CD4-positive, CD25-positive, alpha-beta regulatory T cell (primary cell): ENCODE measurements at regions not wholly inside any gene's neighbourhood (a gene's known extent, or its start where the extent isn't known, plus 50 kb on each side); places are given as distances from the start of the nearest gene placed in this dataset.
"Not testable (repeated sequence)": the region's sequence is repeated elsewhere in the genome, so short reads cannot be mapped to it uniquely, and the experiment has no call there.

Source experiments
- ATAC-seq, 2 donors: fragments of 150-1000 bp; cut with Tn5 transposase; one replicate each; pipeline ENCODE4 v1.10.0; 2021; ENCODE audit warnings: low read depth in 2 of 2, moderate number of reproducible peaks in 2 of 2, moderate library complexity in 1 of 2
- DNase-seq, 3 donors: peaks; one replicate each; pipeline versions ENCODE4 v3.0.0 to v3.0.0-alpha.2; 2012 to 2022; ENCODE audit warnings: mixed read lengths in 1 of 3
- H3K27ac ChIP-seq: one replicate; pipeline ENCODE4 v1.7.0; 2013; ENCODE audit warnings: mild to moderate bottlenecking, low read length; ENCODE audit not compliant: insufficient read depth, poor library complexity, severe bottlenecking
- H3K27me3 ChIP-seq: one replicate; pipeline ENCODE4 v1.7.0; 2013; ENCODE audit warnings: low read length; ENCODE audit not compliant: control insufficient read depth, insufficient read depth
- H3K36me3 ChIP-seq: one replicate; pipeline ENCODE4 v1.7.0; 2013; ENCODE audit warnings: mild to moderate bottlenecking, low read length, moderate library complexity; ENCODE audit not compliant: control insufficient read depth, insufficient read depth
- H3K4me1 ChIP-seq: 2 replicates; pipeline ENCODE4 v1.7.0; 2013; ENCODE audit warnings: mild to moderate bottlenecking, low read length; ENCODE audit not compliant: insufficient read depth, control insufficient read depth, poor library complexity, severe bottlenecking
- H3K4me3 ChIP-seq: one replicate; pipeline ENCODE4 v1.7.0; 2013; ENCODE audit warnings: low read depth, mild to moderate bottlenecking, low read length, moderate library complexity
- H3K9me3 ChIP-seq, 2 experiments: 1 replicate in 1 of 2; 2 replicates in 1 of 2; pipeline ENCODE4 v1.7.0; 2013; ENCODE audit warnings: low read length in 2 of 2, mild to moderate bottlenecking in 1 of 2, moderate library complexity in 1 of 2; ENCODE audit not compliant: control insufficient read depth in 2 of 2
- H3K27ac Mint-ChIP-seq, 3 donors: one replicate each; pipeline ENCODE4 v1.8.0; 2020 to 2022; ENCODE audit warnings: mild to moderate bottlenecking in 3 of 3, mixed read lengths in 3 of 3, moderate library complexity in 2 of 3
- H3K27me3 Mint-ChIP-seq: one replicate; pipeline ENCODE4 v1.8.0; 2022; ENCODE audit warnings: mild to moderate bottlenecking, mixed read lengths
- H3K36me3 Mint-ChIP-seq: one replicate; pipeline ENCODE4 v1.8.0; 2020; ENCODE audit warnings: mixed read lengths
- H3K4me1 Mint-ChIP-seq, 4 donors: one replicate each; pipeline ENCODE4 v1.8.0; 2020 to 2022; ENCODE audit warnings: mixed read lengths in 4 of 4, mild to moderate bottlenecking in 1 of 4
- H3K4me3 Mint-ChIP-seq, 4 donors: one replicate each; pipeline ENCODE4 v1.8.0; 2020 to 2022; ENCODE audit warnings: mild to moderate bottlenecking in 4 of 4, mixed read lengths in 4 of 4, moderate library complexity in 3 of 4
- H3K9me3 Mint-ChIP-seq, 7 donors: one replicate each; pipeline ENCODE4 v1.8.0; 2020 to 2022; ENCODE audit warnings: mixed read lengths in 7 of 7, mild to moderate bottlenecking in 3 of 7, moderate library complexity in 2 of 7

GRCh38 chr7:38331853-38332595 is 58.6 kb upstream of the TARP start:
- peaks cover 0 to 41% (median 3%) of the 10 kb centered on the region in 4 donors for H3K4me1 Mint-ChIP-seq
- H3K9me3 ChIP-seq, H3K4me3 ChIP-seq, H3K36me3 ChIP-seq, H3K4me3 Mint-ChIP-seq, H3K27ac ChIP-seq, DNase-seq, H3K9me3 Mint-ChIP-seq, ATAC-seq, H3K4me1 ChIP-seq, H3K27me3 Mint-ChIP-seq, H3K36me3 Mint-ChIP-seq, H3K27me3 ChIP-seq: not testable (repeated sequence)
- peak overlapping the region in 1 of 3 donors; percentile 48 for H3K27ac Mint-ChIP-seq

- Mint-ChIP-seq H3K27me3 (no peaks in the 10 kb centered on the region), H3K27ac (peak overlapping the region in 2 of 3 donors; percentile 75 to 87), H3K4me3 (peak overlapping the region in 1 of 4 donors; percentile 31), H3K36me3 (no peaks in the 10 kb centered on the region), H3K4me1 (peaks cover 0 to 38% (median under 1%) of the 10 kb centered on the region in 4 donors), H3K9me3 (no peaks in the 10 kb centered on the region)
- peak in 1 of 2 donors; percentile 31 for ATAC-seq
- no peak overlapping the region for H3K4me3 ChIP-seq
- no peak overlapping the region for H3K27ac ChIP-seq
- no peaks in the 10 kb centered on the region for H3K27me3 ChIP-seq
- no peak for DNase-seq
- H3K4me1 ChIP-seq, result peaks cover 3% of the 10 kb centered on the region
- no peaks in the 10 kb centered on the region for H3K9me3 ChIP-seq
- H3K36me3 ChIP-seq, result no peaks in the 10 kb centered on the region
These were observed 57.6 kb upstream of the TARP start for GRCh38 chr7:38330861-38331621.

GRCh38 chr7:38330039-38330438 is 56.6 kb upstream of the TARP start:
- Mint-ChIP-seq H3K4me1 (peaks cover 0 to 28% (median 0%) of the 10 kb centered on the region in 4 donors), H3K27ac (peak overlapping the region in 2 of 3 donors; percentile 43 to 83), H3K27me3 (no peaks in the 10 kb centered on the region), H3K9me3 (no peaks in the 10 kb centered on the region), H3K4me3 (no peak overlapping the region), H3K36me3 (no peaks in the 10 kb centered on the region)
- Histone ChIP-seq H3K27me3 (no peaks in the 10 kb centered on the region), H3K36me3 (no peaks in the 10 kb centered on the region), H3K27ac (no peak overlapping the region), H3K4me3 (no peak overlapping the region), H3K9me3 (no peaks in the 10 kb centered on the region), H3K4me1 (no peaks in the 10 kb centered on the region)
- peak in 1 of 3 donors; percentile 25 for DNase-seq
- ATAC-seq, result peak; percentile 40 to 56

- no peak overlapping the region for H3K27ac ChIP-seq
- no peaks in the 10 kb centered on the region for H3K9me3 ChIP-seq
- H3K36me3 Mint-ChIP-seq, result no peaks in the 10 kb centered on the region
- H3K9me3 Mint-ChIP-seq, result no peaks in the 10 kb centered on the region
- H3K27ac Mint-ChIP-seq, result no peak overlapping the region
- no peak overlapping the region for H3K4me3 ChIP-seq
- H3K4me1 Mint-ChIP-seq, result peaks cover 0 to 27% (median 0%) of the 10 kb centered on the region in 4 donors
- DNase-seq (no peak), ATAC-seq (no peak)
- no peaks in the 10 kb centered on the region for H3K27me3 Mint-ChIP-seq
- H3K4me3 Mint-ChIP-seq, result no peak overlapping the region
- H3K4me1 ChIP-seq, result no peaks in the 10 kb centered on the region
- no peaks in the 10 kb centered on the region for H3K27me3 ChIP-seq
- H3K36me3 ChIP-seq, result no peaks in the 10 kb centered on the region
These were observed 55.9 kb upstream of the TARP start for GRCh38 chr7:38329340-38329739.

- Mint-ChIP-seq H3K4me1 (peaks cover 0 to 27% (median 0%) of the 10 kb centered on the region in 4 donors), H3K36me3 (no peaks in the 10 kb centered on the region), H3K4me3 (no peak overlapping the region), H3K27ac (no peak overlapping the region), H3K9me3 (no peaks in the 10 kb centered on the region), H3K27me3 (no peaks in the 10 kb centered on the region)
- Histone ChIP-seq H3K9me3 (no peaks in the 10 kb centered on the region), H3K27ac (no peak overlapping the region), H3K4me1 (no peaks in the 10 kb centered on the region), H3K27me3 (no peaks in the 10 kb centered on the region), H3K4me3 (no peak overlapping the region), H3K36me3 (no peaks in the 10 kb centered on the region)
- DNase-seq, result no peak
- ATAC-seq, result no peak
These were observed 55.4 kb upstream of the TARP start for GRCh38 chr7:38328814-38329213.

GRCh38 chr7:38327637-38328036 is 54.2 kb upstream of the TARP start:
- Histone ChIP-seq H3K9me3 (no peaks in the 10 kb centered on the region), H3K27ac (no peak overlapping the region), H3K4me1 (no peaks in the 10 kb centered on the region), H3K36me3 (no peaks in the 10 kb centered on the region), H3K27me3 (no peaks in the 10 kb centered on the region), H3K4me3 (no peak overlapping the region)
- Mint-ChIP-seq H3K27ac (peak overlapping the region in 1 of 3 donors; percentile 90), H3K36me3 (no peaks in the 10 kb centered on the region), H3K4me3 (peak overlapping the region in 1 of 4 donors; percentile 65), H3K9me3 (no peaks in the 10 kb centered on the region), H3K27me3 (no peaks in the 10 kb centered on the region), H3K4me1 (peaks cover 0 to 27% (median 0%) of the 10 kb centered on the region in 4 donors)
- ATAC-seq (no peak), DNase-seq (no peak)
